ENCODE measurements at regions not wholly inside any gene's neighbourhood (a gene's known extent, or its start where the extent isn't known, plus 50 kb on each side); places are given as distances from the start of the nearest gene placed in this dataset.
A peak's percentile ranks its signal among the peaks of the same experiment; 100 is the strongest.
"Not testable (repeated sequence)": the region's sequence is repeated elsewhere in the genome, so short reads cannot be mapped to it uniquely, and the experiment has no call there.

GRCh38 chr2:215866606-215867005 is 146.7 kb downstream of the MREG start:
- no peak overlapping the region for H3K27ac ChIP-seq
- DNase-seq (ENCODE audit: low read depth, low spot score), result no peak

GRCh38 chr2:215863687-215864086 is 149.7 kb downstream of the MREG start:
- no peak for DNase-seq (ENCODE audit: low read depth, low spot score)
- H3K27ac ChIP-seq, result no peak overlapping the region

- no peak for DNase-seq (ENCODE audit: low read depth, low spot score)
- no peak overlapping the region for H3K27ac ChIP-seq
Observed at GRCh38 chr2:215862351-215862771, 151.0 kb downstream of the MREG start.

GRCh38 chr2:215861607-215862350 is 151.6 kb downstream of the MREG start:
- no peak overlapping the region for H3K27ac ChIP-seq
- DNase-seq (ENCODE audit: low read depth, low spot score), result no peak

- no peak for DNase-seq (ENCODE audit: low read depth, low spot score)
- H3K27ac ChIP-seq, result no peak overlapping the region
Observed at GRCh38 chr2:215856080-215856479, 157.3 kb downstream of the MREG start.

GRCh38 chr2:215855308-215855707 is 158.0 kb downstream of the MREG start:
- DNase-seq (ENCODE audit: low read depth, low spot score); H3K27ac ChIP-seq: not testable (repeated sequence)

- no peak for DNase-seq (ENCODE audit: low read depth, low spot score)
Observed at GRCh38 chr2:215854008-215854407, 159.3 kb downstream of the MREG start.

GRCh38 chr2:215851696-215852095 is 161.7 kb downstream of the MREG start:
- no peak overlapping the region for H3K27ac ChIP-seq
- no peak for DNase-seq (ENCODE audit: low read depth, low spot score)

More at GRCh38 chr2:215854008-215854407, 159.3 kb downstream of the MREG start:
- H3K27ac ChIP-seq, result no peak overlapping the region

GRCh38 chr2:215851082-215851481 is 162.3 kb downstream of the MREG start:
- no peak for DNase-seq (ENCODE audit: low read depth, low spot score)
- H3K27ac ChIP-seq, result peak overlapping the region; percentile 2

GRCh38 chr2:215850380-215850779 is 163.0 kb downstream of the MREG start:
- DNase-seq (ENCODE audit: low read depth, low spot score), result no peak
- H3K27ac ChIP-seq, result no peak overlapping the region

GRCh38 chr2:215849771-215850170 is 163.6 kb downstream of the MREG start:
- no peak for DNase-seq (ENCODE audit: low read depth, low spot score)
- H3K27ac ChIP-seq, result no peak overlapping the region

GRCh38 chr2:215848698-215849097 is 164.7 kb downstream of the MREG start:
- no peak overlapping the region for H3K27ac ChIP-seq
- DNase-seq (ENCODE audit: low read depth, low spot score), result no peak

- DNase-seq (ENCODE audit: low read depth, low spot score), result no peak
- H3K27ac ChIP-seq, result no peak overlapping the region
Observed at GRCh38 chr2:215848146-215848545, 165.2 kb downstream of the MREG start.

- no peak overlapping the region for H3K27ac ChIP-seq
- DNase-seq (ENCODE audit: low read depth, low spot score), result no peak
Observed at GRCh38 chr2:215847718-215848117, 165.6 kb downstream of the MREG start.

GRCh38 chr2:215847056-215847455 is 166.3 kb downstream of the MREG start:
- no peak overlapping the region for H3K27ac ChIP-seq

GRCh38 chr2:215845839-215846586 is 167.3 kb downstream of the MREG start:
- no peak overlapping the region for H3K27ac ChIP-seq
- DNase-seq (ENCODE audit: low read depth, low spot score), result no peak

More at GRCh38 chr2:215847056-215847455, 166.3 kb downstream of the MREG start:
- DNase-seq (ENCODE audit: low read depth, low spot score), result no peak

GRCh38 chr2:215843579-215843978 is 169.8 kb downstream of the MREG start:
- peak overlapping the region; percentile 48 for H3K27ac ChIP-seq
- DNase-seq (ENCODE audit: low read depth, low spot score), result peak; percentile 85

- no peak for DNase-seq (ENCODE audit: low read depth, low spot score)
- H3K27ac ChIP-seq, result no peak overlapping the region
Observed at GRCh38 chr2:215841175-215841816, 172.1 kb downstream of the MREG start.

- no peak overlapping the region for H3K27ac ChIP-seq
- DNase-seq (ENCODE audit: low read depth, low spot score), result no peak
Observed at GRCh38 chr2:215839816-215840215, 173.5 kb downstream of the MREG start.

- DNase-seq (ENCODE audit: low read depth, low spot score), result no peak
- no peak overlapping the region for H3K27ac ChIP-seq
Observed at GRCh38 chr2:215839309-215839708, 174.0 kb downstream of the MREG start.

- no peak for DNase-seq (ENCODE audit: low read depth, low spot score)
- H3K27ac ChIP-seq, result no peak overlapping the region
Observed at GRCh38 chr2:215836881-215837280, 176.5 kb downstream of the MREG start.

Measured in epithelial cell of prostate (primary cell).